Stomach (tissue), 4 donors: ENCODE measurements at regions not wholly inside any gene's neighbourhood (a gene's known extent, or its start where the extent isn't known, plus 50 kb on each side); places are given as distances from the start of the nearest gene placed in this dataset.

Source experiments
- EP300 ChIP-seq: sonication (generic); formaldehyde crosslinking; IDR thresholded peaks from one replicate; pipeline ENCODE4 v1.6.1; 2017; ENCODE audit warnings: antibody characterized with exemption
- POLR2A ChIP-seq, 4 donors: fragments of 450-650 bp; IDR thresholded peaks; one replicate each; pipeline ENCODE4 v1.6.1; 2016; ENCODE audit warnings: antibody characterized with exemption in 4 of 4, control low read depth in 2 of 4, mild to moderate bottlenecking in 1 of 4, moderate library complexity in 1 of 4
- TF ChIP-seq, protein P1 (sequence below), 7 experiments: fragments of 450-650 bp in 4 of 7; fragments of 200-600 bp in 3 of 7; sonication (generic) in 3 of 7; IDR thresholded peaks; one replicate each; pipeline ENCODE4 v1.5.1; 2016 to 2019; ENCODE audit warnings: antibody characterized with exemption in 7 of 7, control low read depth in 2 of 7, mild to moderate bottlenecking in 1 of 7

DNA sequence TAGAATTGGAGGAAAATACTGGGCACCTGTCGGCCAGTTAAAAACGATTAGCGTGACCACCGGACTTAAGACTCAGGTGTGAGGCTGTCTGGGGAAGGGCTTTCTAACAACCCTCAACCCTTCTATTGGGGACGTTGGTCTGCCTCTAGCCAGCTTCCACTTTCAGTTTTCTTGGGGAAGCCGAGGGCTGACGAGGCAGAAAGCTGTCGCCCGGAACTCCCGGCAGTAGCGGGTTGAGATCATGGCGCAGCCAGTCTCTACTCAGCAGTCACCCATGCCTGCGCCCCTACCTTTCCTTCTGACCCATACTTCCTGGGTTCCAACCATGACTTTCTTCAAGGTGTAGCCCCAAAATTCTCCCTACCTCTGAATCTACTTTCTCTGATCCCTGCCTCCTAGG, 1424.1 kb downstream of the SLITRK1 start:
- TF ChIP-seq, protein P1, sequence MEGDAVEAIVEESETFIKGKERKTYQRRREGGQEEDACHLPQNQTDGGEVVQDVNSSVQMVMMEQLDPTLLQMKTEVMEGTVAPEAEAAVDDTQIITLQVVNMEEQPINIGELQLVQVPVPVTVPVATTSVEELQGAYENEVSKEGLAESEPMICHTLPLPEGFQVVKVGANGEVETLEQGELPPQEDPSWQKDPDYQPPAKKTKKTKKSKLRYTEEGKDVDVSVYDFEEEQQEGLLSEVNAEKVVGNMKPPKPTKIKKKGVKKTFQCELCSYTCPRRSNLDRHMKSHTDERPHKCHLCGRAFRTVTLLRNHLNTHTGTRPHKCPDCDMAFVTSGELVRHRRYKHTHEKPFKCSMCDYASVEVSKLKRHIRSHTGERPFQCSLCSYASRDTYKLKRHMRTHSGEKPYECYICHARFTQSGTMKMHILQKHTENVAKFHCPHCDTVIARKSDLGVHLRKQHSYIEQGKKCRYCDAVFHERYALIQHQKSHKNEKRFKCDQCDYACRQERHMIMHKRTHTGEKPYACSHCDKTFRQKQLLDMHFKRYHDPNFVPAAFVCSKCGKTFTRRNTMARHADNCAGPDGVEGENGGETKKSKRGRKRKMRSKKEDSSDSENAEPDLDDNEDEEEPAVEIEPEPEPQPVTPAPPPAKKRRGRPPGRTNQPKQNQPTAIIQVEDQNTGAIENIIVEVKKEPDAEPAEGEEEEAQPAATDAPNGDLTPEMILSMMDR (IDR thresholded peaks at IDR 0.05) = no peak
- TF ChIP-seq POLR2A (IDR thresholded peaks at IDR 0.05) (no peak), EP300 (no peak)
